GM12891 (cell line): ENCODE measurements at regions not wholly inside any gene's neighbourhood (a gene's known extent, or its start where the extent isn't known, plus 50 kb on each side); places are given as distances from the start of the nearest gene placed in this dataset.
"Not testable (repeated sequence)": the region's sequence is repeated elsewhere in the genome, so short reads cannot be mapped to it uniquely, and the experiment has no call there.

Source experiments
- POLR2A ChIP-seq: IDR thresholded peaks from 2 replicates; pipeline ENCODE4 v1.6.1; 2011; ENCODE audit warnings: low read depth, low read length, control low read depth
- TAF1 ChIP-seq: IDR thresholded peaks from 2 replicates; pipeline ENCODE4 v1.6.1; 2011; ENCODE audit warnings: low read depth, low read length, control low read depth

DNA sequence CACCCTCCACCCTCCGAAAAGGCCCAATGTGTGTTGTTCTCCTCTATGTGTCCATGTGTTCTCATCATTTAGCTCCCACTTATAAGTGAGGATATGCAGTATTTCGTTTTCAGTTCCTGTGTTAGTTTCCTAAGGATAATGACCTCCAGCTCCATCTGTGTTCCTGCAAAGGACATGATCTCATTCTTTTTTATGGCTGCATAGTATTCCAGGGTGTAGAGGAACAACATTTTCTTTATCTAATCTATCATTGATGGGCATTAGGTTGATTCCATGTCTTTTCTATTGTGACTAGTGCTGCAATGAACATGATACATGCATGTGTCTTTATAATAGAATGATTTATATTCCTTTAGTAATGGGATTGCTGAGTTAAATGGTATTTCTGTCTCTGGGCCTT, 211.3 kb downstream of the HSD17B3 start:
- not testable (repeated sequence) for TF ChIP-seq POLR2A, TAF1
